H9 (cell line): ENCODE measurements at regions not wholly inside any gene's neighbourhood (a gene's known extent, or its start where the extent isn't known, plus 50 kb on each side); places are given as distances from the start of the nearest gene placed in this dataset.
A peak's percentile ranks its signal among the peaks of the same experiment; 100 is the strongest.

Experiments used
- DNase-seq: peaks from one replicate; pipeline ENCODE4 v3.0.0-alpha.2; 2017
- H2AFZ ChIP-seq: one replicate; pipeline ENCODE4 v1.6.1; 2013; ENCODE audit warnings: mild to moderate bottlenecking, low read length, control low read depth, moderate library complexity
- H2AK5ac ChIP-seq: 2 replicates; pipeline ENCODE4 v1.6.1; 2013; ENCODE audit warnings: low read length, control low read depth, mixed read lengths; ENCODE audit not compliant: insufficient read length
- H2BK120ac ChIP-seq: one replicate; pipeline ENCODE4 v1.6.1; 2013; ENCODE audit warnings: low read depth, mild to moderate bottlenecking, low read length, control low read depth, inconsistent platforms; ENCODE audit not compliant: poor library complexity, severe bottlenecking
- H2BK12ac ChIP-seq: 2 replicates; pipeline ENCODE4 v1.6.1; 2013; ENCODE audit warnings: low read length, control low read depth, mixed read lengths, low read depth; ENCODE audit not compliant: insufficient read length
- H2BK15ac ChIP-seq: 2 replicates; pipeline ENCODE4 v1.6.1; 2013; ENCODE audit warnings: low read depth, low read length, control low read depth
- H2BK20ac ChIP-seq: one replicate; pipeline ENCODE4 v1.6.1; 2013; ENCODE audit warnings: low read depth, mild to moderate bottlenecking, low read length, control low read depth, inconsistent platforms; ENCODE audit not compliant: poor library complexity, severe bottlenecking
- H2BK5ac ChIP-seq: 2 replicates; pipeline ENCODE4 v1.6.1; 2013; ENCODE audit warnings: low read length, control low read depth, mixed read lengths; ENCODE audit not compliant: insufficient read length
- H3K14ac ChIP-seq: 2 replicates; pipeline ENCODE4 v1.6.1; 2013; ENCODE audit warnings: low read length, control low read depth; ENCODE audit not compliant: insufficient read depth
- H3K18ac ChIP-seq: 2 replicates; pipeline ENCODE4 v1.6.1; 2013; ENCODE audit warnings: low read depth, mild to moderate bottlenecking, mixed read lengths, low read length, control low read depth; ENCODE audit not compliant: insufficient read length
- H3K23ac ChIP-seq: 2 replicates; pipeline ENCODE4 v1.6.1; 2013; ENCODE audit warnings: low read length, control low read depth, mixed read lengths, low read depth; ENCODE audit not compliant: insufficient read length
- H3K23me2 ChIP-seq: 2 replicates; pipeline ENCODE4 v1.6.1; 2013; ENCODE audit warnings: low read depth, mild to moderate bottlenecking, mixed read lengths, low read length, control low read depth; ENCODE audit not compliant: insufficient read length, poor library complexity, severe bottlenecking
- H3K27ac ChIP-seq: 2 replicates; pipeline ENCODE4 v1.5.1; 2013; ENCODE audit warnings: low read length, control low read depth, mixed read lengths, low read depth; ENCODE audit not compliant: insufficient read length
- H3K27me3 ChIP-seq: 2 replicates; pipeline ENCODE4 v1.6.1; 2013; ENCODE audit warnings: low read length, control low read depth, inconsistent platforms; ENCODE audit not compliant: insufficient read depth
- H3K4ac ChIP-seq: 2 replicates; pipeline ENCODE4 v1.6.1; 2013; ENCODE audit warnings: low read depth, mild to moderate bottlenecking, control low read depth, inconsistent platforms, low read length, moderate library complexity
- H3K4me1 ChIP-seq: 2 replicates; pipeline ENCODE4 v1.6.1; 2013; ENCODE audit warnings: low read length, control low read depth, inconsistent platforms; ENCODE audit not compliant: insufficient read depth
- H3K4me2 ChIP-seq: 2 replicates; pipeline ENCODE4 v1.6.1; 2013; ENCODE audit warnings: low read length, control low read depth, mixed read lengths; ENCODE audit not compliant: insufficient read length, insufficient read depth
- H3K56ac ChIP-seq: 2 replicates; pipeline ENCODE4 v1.6.1; 2013; ENCODE audit warnings: low read depth, mild to moderate bottlenecking, mixed read lengths, low read length, control low read depth; ENCODE audit not compliant: insufficient read length
- H3K79me1 ChIP-seq: 2 replicates; pipeline ENCODE4 v1.6.1; 2013; ENCODE audit warnings: low read depth, mild to moderate bottlenecking, moderate library complexity, low read length, control low read depth, inconsistent platforms; ENCODE audit not compliant: insufficient read depth, poor library complexity, severe bottlenecking
- H3K79me2 ChIP-seq: 2 replicates; pipeline ENCODE4 v1.6.1; 2013; ENCODE audit warnings: low read length, control low read depth, inconsistent platforms; ENCODE audit not compliant: insufficient read depth
- H3K9ac ChIP-seq: 2 replicates; pipeline ENCODE4 v1.6.1; 2013; ENCODE audit warnings: low read length, control low read depth, mixed read lengths; ENCODE audit not compliant: insufficient read length; ENCODE audit errors: extremely low read depth
- H3K9me3 ChIP-seq: one replicate; pipeline ENCODE4 v1.6.1; 2013; ENCODE audit warnings: low read depth, low read length, inconsistent platforms; ENCODE audit not compliant: control insufficient read depth
- H3T11ph ChIP-seq: one replicate; pipeline ENCODE4 v1.6.1; 2013; ENCODE audit warnings: mild to moderate bottlenecking, low read length, control low read depth, inconsistent platforms
- H4K20me1 ChIP-seq: one replicate; pipeline ENCODE4 v1.6.1; 2013; ENCODE audit not compliant: control insufficient read depth, insufficient read length, insufficient read depth
- H4K5ac ChIP-seq: 2 replicates; pipeline ENCODE4 v1.6.1; 2013; ENCODE audit warnings: low read depth, mild to moderate bottlenecking, mixed read lengths, low read length, control low read depth; ENCODE audit not compliant: insufficient read length
- H4K8ac ChIP-seq: replicated peaks from 2 replicates; pipeline ENCODE4 v1.6.1; 2013; ENCODE audit warnings: low read length, control low read depth, mixed read lengths, low read depth; ENCODE audit not compliant: insufficient read length
- H4K91ac ChIP-seq: 2 replicates; pipeline ENCODE4 v1.6.1; 2013; ENCODE audit warnings: low read depth, mild to moderate bottlenecking, moderate library complexity, mixed read lengths, low read length, control low read depth; ENCODE audit not compliant: insufficient read length
- H3K27ac Mint-ChIP-seq, 3 experiments: 2 replicates in 2 of 3; 3 replicates in 1 of 3; pipeline ENCODE4 v1.8.0; 2020 to 2021; ENCODE audit warnings: mixed read lengths in 3 of 3, mild to moderate bottlenecking in 1 of 3, moderate library complexity in 1 of 3
- H3K27me3 Mint-ChIP-seq: 2 replicates; pipeline ENCODE4 v1.8.0; 2021; ENCODE audit warnings: low read depth, mild to moderate bottlenecking, moderate library complexity, mixed read lengths
- H3K36me3 Mint-ChIP-seq, 3 experiments: 2 replicates in 2 of 3; 3 replicates in 1 of 3; pipeline ENCODE4 v1.8.0; 2020 to 2021; ENCODE audit warnings: low read depth in 3 of 3, mixed read lengths in 3 of 3; ENCODE audit not compliant: insufficient read depth in 1 of 3
- H3K4me1 Mint-ChIP-seq, 2 experiments: 2 replicates each; pipeline ENCODE4 v1.8.0; 2020; ENCODE audit warnings: mixed read lengths in 2 of 2
- H3K4me3 Mint-ChIP-seq, 2 experiments: 2 replicates in 1 of 2; 3 replicates in 1 of 2; pipeline ENCODE4 v1.8.0; 2020 to 2021; ENCODE audit warnings: mild to moderate bottlenecking in 2 of 2, mixed read lengths in 2 of 2, moderate library complexity in 1 of 2
- H3K9me3 Mint-ChIP-seq, 2 experiments: 2 replicates in 1 of 2; 3 replicates in 1 of 2; pipeline ENCODE4 v1.8.0; 2020; ENCODE audit warnings: mild to moderate bottlenecking in 2 of 2, mixed read lengths in 2 of 2, moderate library complexity in 1 of 2
- WGBS: extraction: QIAGEN DNeasy Blood & Tissue Kit; methylation state at CpG from one replicate; pipeline ENCODE4 v1.1.7; 2013; ENCODE audit warnings: missing lambda C conversion rate, low lambda C conversion rate, mixed read lengths; ENCODE audit not compliant: insufficient read length; ENCODE audit errors: extremely low coverage; 5-methylcytosine and 5-hydroxymethylcytosine counted together
- TF ChIP-seq, protein P1 (sequence below): fragments of 200-600 bp; sonication (generic); conservative IDR thresholded peaks from 3 replicates; pipeline ENCODE4 v1.8.0; 2021; ENCODE audit warnings: antibody characterized with exemption, mild to moderate bottlenecking

DNA sequence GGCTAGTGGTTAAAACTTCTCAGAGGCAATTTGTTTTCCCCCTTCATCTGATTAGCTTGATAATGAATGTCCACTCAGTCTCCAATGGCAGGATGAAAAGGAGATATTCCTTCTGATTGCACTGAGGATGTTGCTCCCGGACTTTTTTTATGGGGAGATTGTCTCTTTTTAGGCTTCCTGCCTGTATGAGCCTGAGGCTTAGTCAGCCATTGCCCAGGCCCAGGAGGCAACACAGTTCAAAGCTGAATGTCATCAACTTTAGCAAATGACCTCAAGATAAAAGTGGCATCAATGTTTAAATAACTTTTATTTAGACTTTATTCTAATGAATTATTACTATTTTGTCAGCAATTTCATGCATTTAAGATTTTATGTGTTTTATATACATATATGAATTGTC lies 162.9 kb upstream of the PTBP2 start:
- no peak overlapping the region for H3K4ac ChIP-seq
- DNase-seq, result no peak
- H3K56ac ChIP-seq, result no peak overlapping the region
- H2BK120ac ChIP-seq, result no peak overlapping the region
- no peak overlapping the region for H3K14ac ChIP-seq
- Mint-ChIP-seq H3K36me3 (peaks cover 0 to 26% (median 13%) of the 10 kb centered on the region in 3 experiments; a peak in 6 of 7 replicates), H3K9me3 (peaks cover 18 to 22% of the 10 kb centered on the region in 2 experiments), H3K27me3 (no peaks in the 10 kb centered on the region), H3K4me3 (no peak overlapping the region), H3K27ac (peak overlapping the region in 2 of 3 experiments; percentile 70 to 76; a peak in 4 of 7 replicates), H3K4me1 (peaks cover 57 to 65% of the 10 kb centered on the region in 2 experiments)
- no peak overlapping the region for H2BK12ac ChIP-seq
- no peak overlapping the region for H4K91ac ChIP-seq
- H3K23ac ChIP-seq, result no peak overlapping the region
- H2BK15ac ChIP-seq, result no peak overlapping the region
- H2BK20ac ChIP-seq, result no peak overlapping the region
- H2AFZ ChIP-seq, result no peak overlapping the region
- H3K18ac ChIP-seq, result no peak overlapping the region
- no peak overlapping the region for H3K4me2 ChIP-seq
- no peaks in the 10 kb centered on the region for H3K79me2 ChIP-seq
- no peaks in the 10 kb centered on the region for H3K79me1 ChIP-seq
- H3K4me1 ChIP-seq, result peaks cover 8% of the 10 kb centered on the region; the same call in 1 of the 2 replicates
- WGBS, result no CpG with 5 or more reads among the region's 1 CpG
- no peak overlapping the region for H3K9ac ChIP-seq
- H3K9me3 ChIP-seq, result no peaks in the 10 kb centered on the region
- H3T11ph ChIP-seq, result no peak overlapping the region
- no peak overlapping the region for H2AK5ac ChIP-seq
- H3K27me3 ChIP-seq, result no peaks in the 10 kb centered on the region
- TF ChIP-seq, protein P1, sequence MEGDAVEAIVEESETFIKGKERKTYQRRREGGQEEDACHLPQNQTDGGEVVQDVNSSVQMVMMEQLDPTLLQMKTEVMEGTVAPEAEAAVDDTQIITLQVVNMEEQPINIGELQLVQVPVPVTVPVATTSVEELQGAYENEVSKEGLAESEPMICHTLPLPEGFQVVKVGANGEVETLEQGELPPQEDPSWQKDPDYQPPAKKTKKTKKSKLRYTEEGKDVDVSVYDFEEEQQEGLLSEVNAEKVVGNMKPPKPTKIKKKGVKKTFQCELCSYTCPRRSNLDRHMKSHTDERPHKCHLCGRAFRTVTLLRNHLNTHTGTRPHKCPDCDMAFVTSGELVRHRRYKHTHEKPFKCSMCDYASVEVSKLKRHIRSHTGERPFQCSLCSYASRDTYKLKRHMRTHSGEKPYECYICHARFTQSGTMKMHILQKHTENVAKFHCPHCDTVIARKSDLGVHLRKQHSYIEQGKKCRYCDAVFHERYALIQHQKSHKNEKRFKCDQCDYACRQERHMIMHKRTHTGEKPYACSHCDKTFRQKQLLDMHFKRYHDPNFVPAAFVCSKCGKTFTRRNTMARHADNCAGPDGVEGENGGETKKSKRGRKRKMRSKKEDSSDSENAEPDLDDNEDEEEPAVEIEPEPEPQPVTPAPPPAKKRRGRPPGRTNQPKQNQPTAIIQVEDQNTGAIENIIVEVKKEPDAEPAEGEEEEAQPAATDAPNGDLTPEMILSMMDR, result no peak
- H3K23me2 ChIP-seq, result no peaks in the 10 kb centered on the region
- H2BK5ac ChIP-seq, result no peak overlapping the region
- H4K8ac ChIP-seq, result no peak overlapping the region
- no peak overlapping the region for H3K27ac ChIP-seq
- no peaks in the 10 kb centered on the region for H4K20me1 ChIP-seq
- no peak overlapping the region for H4K5ac ChIP-seq
